ENCODE measurements at regions not wholly inside any gene's neighbourhood (a gene's known extent, or its start where the extent isn't known, plus 50 kb on each side); places are given as distances from the start of the nearest gene placed in this dataset.

GRCh38 chr6:3627501-3627900 lies 124.0 kb downstream of the PXDC1 start:
- TF ChIP-seq POLR2AphosphoS5 (IDR thresholded peaks at IDR 0.05) (no peak), CTCF (IDR thresholded peaks at IDR 0.05 in 8 of 11, conservative IDR thresholded peaks at IDR 0.05 in 3 of 11) (no peak)

Data from spleen (tissue), 7 donors.